ENCODE measurements at regions not wholly inside any gene's neighbourhood (a gene's known extent, or its start where the extent isn't known, plus 50 kb on each side); places are given as distances from the start of the nearest gene placed in this dataset.

DNA sequence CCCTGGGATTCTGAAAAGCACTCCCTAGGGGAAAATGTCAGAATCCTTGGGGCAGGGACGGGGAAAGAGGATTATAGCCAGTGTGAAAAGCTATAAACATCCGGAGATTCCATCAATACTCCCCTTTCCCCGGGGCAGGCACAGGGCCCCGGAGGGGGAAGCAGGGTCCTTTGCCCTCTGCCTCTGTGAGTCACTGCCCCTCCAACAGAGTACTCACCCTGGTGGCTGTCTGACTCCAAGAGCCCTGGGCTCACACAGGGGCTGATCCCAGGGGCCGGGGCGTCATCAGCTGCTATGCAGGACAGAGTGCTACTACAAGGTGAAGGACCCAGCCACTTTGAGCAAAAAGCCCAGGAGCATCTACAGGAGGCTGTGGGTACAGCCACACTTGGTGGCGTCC lies 133.0 kb upstream of the PRR20G start:
- H3K9ac ChIP-seq (ENCODE audit: low read depth, low read length, poor library complexity), result no peak overlapping the region

GRCh38 chr3:127419641-127420553 lies 132.1 kb upstream of the PRR20G start:
- Histone ChIP-seq H3K18ac (ENCODE audit: low read length) (peak overlapping the region; percentile 76), H3K4ac (ENCODE audit: low read length) (peak overlapping the region; percentile 29), H3K23ac (ENCODE audit: low read depth, low read length, poor library complexity) (no peak overlapping the region), H3K4me2 (ENCODE audit: insufficient read depth, low read length, poor library complexity, severe bottlenecking) (no peak overlapping the region), H3K27ac (replicated peaks; ENCODE audit: low read length) (no peak overlapping the region), H2AFZ (ENCODE audit: low read length) (peak overlapping the region; percentile 62), H4K91ac (ENCODE audit: low read depth, low read length, poor library complexity) (no peak overlapping the region), H3K36me3 (replicated peaks in 1 of 2; ENCODE audit: control insufficient read depth in 2 of 2, insufficient read depth in 2 of 2, low read length in 2 of 2) (no peaks in the 10 kb centered on the region), H3K27me3 (ENCODE audit: control insufficient read depth in 3 of 3, insufficient read depth in 3 of 3, low read depth in 1 of 3, low read length in 3 of 3) (no peaks in the 10 kb centered on the region), H4K8ac (ENCODE audit: low read depth, low read length) (no peak overlapping the region), H2BK120ac (ENCODE audit: low read depth, low read length) (peak overlapping the region; percentile 38), H3K14ac (ENCODE audit: low read length) (no peak overlapping the region), H2BK5ac (ENCODE audit: low read length) (no peak overlapping the region), H2BK15ac (ENCODE audit: low read length) (peak overlapping the region; percentile 17), H3K4me1 (ENCODE audit: control insufficient read depth in 2 of 2, insufficient read depth in 1 of 2, low read depth in 1 of 2, low read length in 2 of 2) (peaks cover 43 to 77% of the 10 kb centered on the region in 2 donors), H3K9me3 (replicated peaks in 1 of 2; ENCODE audit: control insufficient read depth in 2 of 2, insufficient read depth in 1 of 2, low read depth in 1 of 2, low read length in 2 of 2) (no peaks in the 10 kb centered on the region), H2BK12ac (ENCODE audit: low read length) (peak overlapping the region; percentile 33), H3K79me1 (ENCODE audit: low read depth, low read length) (no peaks in the 10 kb centered on the region), H3K9ac (ENCODE audit: low read depth, low read length, poor library complexity) (no peak overlapping the region), H2AK5ac (ENCODE audit: low read depth, low read length) (peak overlapping the region; percentile 92), H3K4me3 (ENCODE audit: low read length in 2 of 2) (no peak overlapping the region)
- no peak for DNase-seq (ENCODE audit: low spot score)
- WGBS, 2 donors (ENCODE audit: extremely low coverage in 2 of 2, insufficient read length in 2 of 2, insufficient replicate concordance in 1 of 2), result no CpG with 5 or more reads among the region's 12 CpGs

More for the DNA sequence above, 133.0 kb upstream of the PRR20G start:
- no peak overlapping the region for H2BK120ac ChIP-seq (ENCODE audit: low read depth, low read length)
- H4K91ac ChIP-seq (ENCODE audit: low read depth, low read length, poor library complexity), result no peak overlapping the region
- H3K79me1 ChIP-seq (ENCODE audit: low read depth, low read length), result no peaks in the 10 kb centered on the region
- H4K8ac ChIP-seq (ENCODE audit: low read depth, low read length), result no peak overlapping the region
- H2AFZ ChIP-seq (ENCODE audit: low read length), result peak overlapping the region; percentile 62
- H3K4ac ChIP-seq (ENCODE audit: low read length), result no peak overlapping the region
- no peak overlapping the region for H2BK15ac ChIP-seq (ENCODE audit: low read length)
- no peaks in the 10 kb centered on the region for H3K36me3 ChIP-seq (replicated peaks in 1 of 2; ENCODE audit: control insufficient read depth in 2 of 2, insufficient read depth in 2 of 2, low read length in 2 of 2)
- no peaks in the 10 kb centered on the region for H3K27me3 ChIP-seq (ENCODE audit: control insufficient read depth in 3 of 3, insufficient read depth in 3 of 3, low read depth in 1 of 3, low read length in 3 of 3)
- H2BK5ac ChIP-seq (ENCODE audit: low read length), result no peak overlapping the region
- peaks cover 52 to 87% of the 10 kb centered on the region in 2 donors for H3K4me1 ChIP-seq (ENCODE audit: control insufficient read depth in 2 of 2, insufficient read depth in 1 of 2, low read depth in 1 of 2, low read length in 2 of 2)
- H3K23ac ChIP-seq (ENCODE audit: low read depth, low read length, poor library complexity), result no peak overlapping the region
- no peak overlapping the region for H3K4me3 ChIP-seq (ENCODE audit: low read length in 2 of 2)
- H2BK12ac ChIP-seq (ENCODE audit: low read length), result no peak overlapping the region
- H2AK5ac ChIP-seq (ENCODE audit: low read depth, low read length), result no peak overlapping the region
- no peak overlapping the region for H3K27ac ChIP-seq (replicated peaks; ENCODE audit: low read length)
- no peak overlapping the region for H3K4me2 ChIP-seq (ENCODE audit: insufficient read depth, low read length, poor library complexity, severe bottlenecking)
- DNase-seq (ENCODE audit: low spot score), result no peak
- no CpG with 5 or more reads among the region's 7 CpGs for WGBS, 2 donors (ENCODE audit: extremely low coverage in 2 of 2, insufficient read length in 2 of 2, insufficient replicate concordance in 1 of 2)
- H3K9me3 ChIP-seq (replicated peaks in 1 of 2; ENCODE audit: control insufficient read depth in 2 of 2, insufficient read depth in 1 of 2, low read depth in 1 of 2, low read length in 2 of 2), result no peaks in the 10 kb centered on the region
- peak overlapping the region; percentile 77 for H3K18ac ChIP-seq (ENCODE audit: low read length)
- no peak overlapping the region for H3K14ac ChIP-seq (ENCODE audit: low read length)

- H3K9me3 ChIP-seq (replicated peaks in 1 of 2; ENCODE audit: control insufficient read depth in 2 of 2, insufficient read depth in 1 of 2, low read depth in 1 of 2, low read length in 2 of 2), result no peaks in the 10 kb centered on the region
- no peak overlapping the region for H3K9ac ChIP-seq (ENCODE audit: low read depth, low read length, poor library complexity)
- DNase-seq (ENCODE audit: low spot score), result no peak
- no peak overlapping the region for H2BK15ac ChIP-seq (ENCODE audit: low read length)
- H3K4me2 ChIP-seq (ENCODE audit: insufficient read depth, low read length, poor library complexity, severe bottlenecking), result no peak overlapping the region
- no peak overlapping the region for H3K4ac ChIP-seq (ENCODE audit: low read length)
- H3K27ac ChIP-seq (replicated peaks; ENCODE audit: low read length), result no peak overlapping the region
- H3K14ac ChIP-seq (ENCODE audit: low read length), result no peak overlapping the region
- H3K79me1 ChIP-seq (ENCODE audit: low read depth, low read length), result no peaks in the 10 kb centered on the region
- H4K91ac ChIP-seq (ENCODE audit: low read depth, low read length, poor library complexity), result no peak overlapping the region
- no CpG with 5 or more reads among the region's 5 CpGs for WGBS, 2 donors (ENCODE audit: extremely low coverage in 2 of 2, insufficient read length in 2 of 2, insufficient replicate concordance in 1 of 2)
- peak overlapping the region; percentile 92 for H2AK5ac ChIP-seq (ENCODE audit: low read depth, low read length)
- no peak overlapping the region for H3K18ac ChIP-seq (ENCODE audit: low read length)
- H4K8ac ChIP-seq (ENCODE audit: low read depth, low read length), result no peak overlapping the region
- H3K27me3 ChIP-seq (ENCODE audit: control insufficient read depth in 3 of 3, insufficient read depth in 3 of 3, low read depth in 1 of 3, low read length in 3 of 3), result no peaks in the 10 kb centered on the region
- H2BK120ac ChIP-seq (ENCODE audit: low read depth, low read length), result peak overlapping the region; percentile 38
- H2BK12ac ChIP-seq (ENCODE audit: low read length), result no peak overlapping the region
- no peak overlapping the region for H3K23ac ChIP-seq (ENCODE audit: low read depth, low read length, poor library complexity)
- no peak overlapping the region for H2AFZ ChIP-seq (ENCODE audit: low read length)
- H3K4me1 ChIP-seq (ENCODE audit: control insufficient read depth in 2 of 2, insufficient read depth in 1 of 2, low read depth in 1 of 2, low read length in 2 of 2), result peaks cover 39 to 70% of the 10 kb centered on the region in 2 donors
- no peaks in the 10 kb centered on the region for H3K36me3 ChIP-seq (replicated peaks in 1 of 2; ENCODE audit: control insufficient read depth in 2 of 2, insufficient read depth in 2 of 2, low read length in 2 of 2)
- H3K4me3 ChIP-seq (ENCODE audit: low read length in 2 of 2), result no peak overlapping the region
- H2BK5ac ChIP-seq (ENCODE audit: low read length), result no peak overlapping the region
These were observed 131.3 kb upstream of the PRR20G start for GRCh38 chr3:127419182-127419581.

GRCh38 chr3:127418560-127419147 lies 130.8 kb upstream of the PRR20G start:
- no peak overlapping the region for H3K4me2 ChIP-seq (ENCODE audit: insufficient read depth, low read length, poor library complexity, severe bottlenecking)
- no peak overlapping the region for H2AFZ ChIP-seq (ENCODE audit: low read length)
- no peak overlapping the region for H3K18ac ChIP-seq (ENCODE audit: low read length)
- no peak for DNase-seq (ENCODE audit: low spot score)
- H4K8ac ChIP-seq (ENCODE audit: low read depth, low read length), result no peak overlapping the region
- H2BK15ac ChIP-seq (ENCODE audit: low read length), result no peak overlapping the region
- H3K14ac ChIP-seq (ENCODE audit: low read length), result no peak overlapping the region
- no peak overlapping the region for H2BK5ac ChIP-seq (ENCODE audit: low read length)
- no CpG with 5 or more reads among the region's 4 CpGs for WGBS, 2 donors (ENCODE audit: extremely low coverage in 2 of 2, insufficient read length in 2 of 2, insufficient replicate concordance in 1 of 2)
- H4K91ac ChIP-seq (ENCODE audit: low read depth, low read length, poor library complexity), result no peak overlapping the region
- H3K27ac ChIP-seq (replicated peaks; ENCODE audit: low read length), result peak overlapping the region; percentile 8
- H3K23ac ChIP-seq (ENCODE audit: low read depth, low read length, poor library complexity), result no peak overlapping the region
- peaks cover 37 to 70% of the 10 kb centered on the region in 2 donors for H3K4me1 ChIP-seq (ENCODE audit: control insufficient read depth in 2 of 2, insufficient read depth in 1 of 2, low read depth in 1 of 2, low read length in 2 of 2)
- no peak overlapping the region for H3K9ac ChIP-seq (ENCODE audit: low read depth, low read length, poor library complexity)
- H2BK12ac ChIP-seq (ENCODE audit: low read length), result no peak overlapping the region
- H3K36me3 ChIP-seq (replicated peaks in 1 of 2; ENCODE audit: control insufficient read depth in 2 of 2, insufficient read depth in 2 of 2, low read length in 2 of 2), result no peaks in the 10 kb centered on the region
- H3K79me1 ChIP-seq (ENCODE audit: low read depth, low read length), result no peaks in the 10 kb centered on the region
- no peak overlapping the region for H2BK120ac ChIP-seq (ENCODE audit: low read depth, low read length)
- no peaks in the 10 kb centered on the region for H3K27me3 ChIP-seq (ENCODE audit: control insufficient read depth in 3 of 3, insufficient read depth in 3 of 3, low read depth in 1 of 3, low read length in 3 of 3)
- H2AK5ac ChIP-seq (ENCODE audit: low read depth, low read length), result no peak overlapping the region
- H3K4ac ChIP-seq (ENCODE audit: low read length), result no peak overlapping the region
- H3K4me3 ChIP-seq (ENCODE audit: low read length in 2 of 2), result no peak overlapping the region
- no peaks in the 10 kb centered on the region for H3K9me3 ChIP-seq (replicated peaks in 1 of 2; ENCODE audit: control insufficient read depth in 2 of 2, insufficient read depth in 1 of 2, low read depth in 1 of 2, low read length in 2 of 2)

Measured in neuronal stem cell (in vitro differentiated cells).